ENCODE measurements at regions not wholly inside any gene's neighbourhood (a gene's known extent, or its start where the extent isn't known, plus 50 kb on each side); places are given as distances from the start of the nearest gene placed in this dataset.
A peak's percentile ranks its signal among the peaks of the same experiment; 100 is the strongest.

- peaks cover 2 to 14% of the 10 kb centered on the region in 2 experiments for H3K4me1 ChIP-seq (ENCODE audit: control insufficient read depth in 1 of 2, insufficient read depth in 2 of 2, low read depth in 1 of 2, low read length in 1 of 2)
- H3K4me2 ChIP-seq, result no peak overlapping the region
- CTCF ChIA-PET, result no interaction called here
- no peak for TF ChIP-seq EP300 (IDR thresholded peaks at IDR 0.05; ENCODE audit: borderline replicate concordance in 1 of 2, low read depth in 1 of 2, low read length in 1 of 2)
- H3K27ac ChIP-seq (ENCODE audit: low read depth in 2 of 2, low read length in 1 of 2), result no peak overlapping the region
- H3F3A ChIP-seq (replicated peaks; ENCODE audit: insufficient read depth), result peaks cover 26% of the 10 kb centered on the region
- H3K27me3 ChIP-seq (ENCODE audit: insufficient read depth), result no peaks in the 10 kb centered on the region
- H3K9me2 ChIP-seq, result no peaks in the 10 kb centered on the region
- H3K9me3 ChIP-seq, result 0 out of 2 replicates have a peak, but pooled peaks cover 5% of the 10 kb centered on the region
- no peak overlapping the region for H2AFZ ChIP-seq (ENCODE audit: low read depth)
- no peak for DNase-seq
- H3K36me3 ChIP-seq (replicated peaks in 1 of 2; ENCODE audit: control insufficient read depth in 1 of 2, insufficient read depth in 2 of 2, low read length in 1 of 2), result no peaks in the 10 kb centered on the region
- 85% methylated on average over 1 of the region's 1 CpG for WGBS (ENCODE audit: low lambda C conversion rate)
- no peaks in the 10 kb centered on the region for H4K20me1 ChIP-seq (ENCODE audit: insufficient read depth)
- H3K79me2 ChIP-seq (ENCODE audit: insufficient read depth), result no peaks in the 10 kb centered on the region
- no peak overlapping the region for H3K4me3 ChIP-seq (ENCODE audit: low read depth in 2 of 2, low read length in 1 of 2)
- no peak overlapping the region for H3K9ac ChIP-seq
- POLR2A ChIA-PET, result no interaction called here
Observed at GRCh38 chr15:39296955-39297354, 283.9 kb upstream of the THBS1 start.

DNA sequence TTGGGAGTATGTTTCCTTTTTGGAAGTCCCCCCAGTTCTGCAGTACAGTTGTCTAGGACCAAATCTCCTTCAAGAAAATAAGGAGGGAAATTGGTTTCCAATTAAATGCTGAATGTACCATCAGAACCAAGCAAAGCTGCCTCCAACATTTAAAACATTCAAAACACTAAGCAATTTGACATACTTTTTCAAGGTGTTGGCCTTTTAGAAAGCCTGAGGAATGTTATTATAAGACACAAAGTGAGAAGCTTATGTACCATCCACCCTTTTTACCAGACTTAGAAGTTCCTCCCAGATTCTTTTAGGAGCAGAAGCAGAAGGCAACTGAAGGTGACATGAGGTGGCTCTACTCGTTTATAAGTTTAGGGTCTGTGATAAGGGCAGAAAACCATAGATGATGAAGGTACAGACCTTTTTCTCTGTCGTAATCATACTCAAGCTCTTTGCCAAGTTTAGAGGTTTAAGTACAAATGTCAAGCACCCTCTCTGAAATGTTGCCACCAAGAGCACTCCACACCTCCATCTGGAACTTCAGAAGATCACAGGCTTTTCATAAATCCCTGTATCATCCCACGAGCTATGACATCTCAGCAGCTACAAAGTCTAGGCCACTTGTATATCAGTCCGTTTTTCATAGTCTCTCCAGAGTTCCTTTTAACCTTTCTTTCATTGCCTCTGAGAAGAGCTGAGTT, 282.5 kb upstream of the THBS1 start:
- POLR2A ChIA-PET, result no interaction called here
- no peaks in the 10 kb centered on the region for H3K9me2 ChIP-seq
- H3K79me2 ChIP-seq (ENCODE audit: insufficient read depth), result no peaks in the 10 kb centered on the region
- DNase-seq, result no peak
- no peaks in the 10 kb centered on the region for H3K9me3 ChIP-seq
- no peak overlapping the region for H3K9ac ChIP-seq
- WGBS (ENCODE audit: low lambda C conversion rate), result 86% methylated on average over 4 of the region's 4 CpGs
- no peak overlapping the region for H3K4me3 ChIP-seq (ENCODE audit: low read depth in 2 of 2, low read length in 1 of 2)
- no peaks in the 10 kb centered on the region for H3K36me3 ChIP-seq (replicated peaks in 1 of 2; ENCODE audit: control insufficient read depth in 1 of 2, insufficient read depth in 2 of 2, low read length in 1 of 2)
- peaks cover 29% of the 10 kb centered on the region for H3F3A ChIP-seq (replicated peaks; ENCODE audit: insufficient read depth)
- no peaks in the 10 kb centered on the region for H4K20me1 ChIP-seq (ENCODE audit: insufficient read depth)
- H2AFZ ChIP-seq (ENCODE audit: low read depth), result no peak overlapping the region
- TF ChIP-seq ELF1 (IDR thresholded peaks at IDR 0.05) (no peak), EP300 (IDR thresholded peaks at IDR 0.05; ENCODE audit: borderline replicate concordance in 1 of 2, low read depth in 1 of 2, low read length in 1 of 2) (no peak), EZH2phosphoT487 (IDR thresholded peaks at IDR 0.05; ENCODE audit: borderline replicate concordance, low read depth) (no peak), IRF3 (IDR thresholded peaks at IDR 0.05; ENCODE audit: low read depth, low read length) (no peak), RXRA (IDR thresholded peaks at IDR 0.05; ENCODE audit: borderline replicate concordance, low read depth) (no peak)
- H3K4me1 ChIP-seq (ENCODE audit: control insufficient read depth in 1 of 2, insufficient read depth in 2 of 2, low read depth in 1 of 2, low read length in 1 of 2), result peaks cover 2 to 14% of the 10 kb centered on the region in 2 experiments
- H3K27me3 ChIP-seq (ENCODE audit: insufficient read depth), result no peaks in the 10 kb centered on the region
- no peak overlapping the region for H3K27ac ChIP-seq (ENCODE audit: low read depth in 2 of 2, low read length in 1 of 2)
- CTCF ChIA-PET, result interaction anchor here (0.7 kb wide), 1 partner anchor 29 kb away, joined by 3 read pairs; no protein-coding TSS in a partner anchor
- no peak overlapping the region for H3K4me2 ChIP-seq

DNA sequence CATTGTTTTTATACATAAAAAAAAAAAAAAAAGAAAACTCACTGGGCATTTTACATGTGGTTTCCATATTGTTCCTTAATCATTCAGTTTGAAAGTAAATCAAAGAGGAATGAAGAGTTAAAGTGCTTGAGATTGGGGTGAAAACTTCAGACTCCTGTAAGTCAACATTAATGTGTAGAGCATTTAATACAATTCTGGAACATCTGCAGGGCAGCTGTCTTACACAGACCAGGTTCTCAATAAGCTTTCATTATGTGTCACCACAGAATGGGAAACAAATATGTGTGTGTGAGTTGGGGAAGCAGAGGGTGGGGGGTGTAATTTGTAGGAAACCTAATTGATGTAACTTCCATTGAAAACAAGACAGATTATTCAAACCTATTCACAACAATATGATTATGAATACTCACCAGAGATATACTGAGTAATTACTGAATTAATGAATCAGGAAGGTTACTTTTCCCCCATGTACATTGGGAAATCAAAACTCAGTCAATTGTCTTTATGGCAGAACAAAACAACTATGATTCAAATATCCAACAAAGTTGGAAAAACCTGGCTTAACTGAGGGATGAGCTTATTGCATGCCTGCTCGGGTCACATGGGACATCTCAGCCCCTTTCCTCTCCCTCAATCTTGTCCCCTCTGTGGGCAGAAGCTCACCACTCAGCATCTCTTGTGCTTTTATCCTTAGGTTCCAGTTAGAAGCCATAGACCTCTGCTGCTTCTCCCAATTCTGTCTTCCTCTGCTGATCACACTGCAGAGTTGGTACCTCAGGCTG, 281.2 kb upstream of the THBS1 start:
- POLR2A ChIA-PET, result no interaction called here
- peak overlapping the region; percentile 38 for H3K4me2 ChIP-seq

More for the DNA sequence above, 281.2 kb upstream of the THBS1 start:
- 0 out of 2 replicates have a peak, but pooled peaks have one; percentile 2 for TF ChIP-seq NFIC (IDR thresholded peaks at IDR 0.05; ENCODE audit: borderline replicate concordance)
- TF ChIP-seq TCF12 (IDR thresholded peaks at IDR 0.05), result peak; percentile 77
- TF ChIP-seq EZH2phosphoT487 (IDR thresholded peaks at IDR 0.05; ENCODE audit: borderline replicate concordance, low read depth), result no peak
- WGBS (ENCODE audit: low lambda C conversion rate), result 93% methylated on average over 1 of the region's 1 CpG
- Histone ChIP-seq H3K9me3 (no peaks in the 10 kb centered on the region), H3K9me2 (no peaks in the 10 kb centered on the region), H3K79me2 (ENCODE audit: insufficient read depth) (no peaks in the 10 kb centered on the region), H3K27me3 (ENCODE audit: insufficient read depth) (no peaks in the 10 kb centered on the region), H3K36me3 (replicated peaks in 1 of 2; ENCODE audit: control insufficient read depth in 1 of 2, insufficient read depth in 2 of 2, low read length in 1 of 2) (no peaks in the 10 kb centered on the region), H3K4me1 (ENCODE audit: control insufficient read depth in 1 of 2, insufficient read depth in 2 of 2, low read depth in 1 of 2, low read length in 1 of 2) (peaks cover 9 to 14% of the 10 kb centered on the region in 2 experiments), H4K20me1 (ENCODE audit: insufficient read depth) (no peaks in the 10 kb centered on the region), H3F3A (replicated peaks; ENCODE audit: insufficient read depth) (peaks cover 42% of the 10 kb centered on the region), H3K4me3 (ENCODE audit: low read depth in 2 of 2, low read length in 1 of 2) (no peak overlapping the region), H3K9ac (peak overlapping the region; percentile 59), H2AFZ (ENCODE audit: low read depth) (no peak overlapping the region), H3K27ac (ENCODE audit: low read depth in 2 of 2, low read length in 1 of 2) (peak overlapping the region; percentile 87 to 95)
- CTCF ChIA-PET, result no interaction called here
- DNase-seq, result no peak

Measured in SK-N-SH (cell line).